ENCODE measurements at regions not wholly inside any gene's neighbourhood (a gene's known extent, or its start where the extent isn't known, plus 50 kb on each side); places are given as distances from the start of the nearest gene placed in this dataset.

DNA sequence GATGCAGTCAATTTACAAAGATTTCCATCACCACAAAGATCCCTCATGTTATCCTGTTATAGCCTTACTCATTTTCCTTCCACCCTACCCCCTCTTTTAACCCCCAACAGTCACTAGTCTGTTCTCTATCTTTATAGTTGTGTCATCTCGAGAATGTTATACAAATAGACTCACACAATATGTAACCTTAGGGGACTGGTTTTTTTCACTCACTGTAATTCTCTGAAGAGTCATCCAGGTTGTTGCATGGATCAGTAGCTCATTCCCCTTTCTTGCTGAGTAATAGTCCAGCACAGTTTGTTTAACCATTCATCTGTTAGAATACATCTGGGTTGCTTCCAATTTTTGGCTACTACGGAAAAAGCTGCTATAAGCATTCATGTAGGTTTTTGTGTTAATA is 121.1 kb upstream of the PDE1C start:
- TF ChIP-seq, protein P1, sequence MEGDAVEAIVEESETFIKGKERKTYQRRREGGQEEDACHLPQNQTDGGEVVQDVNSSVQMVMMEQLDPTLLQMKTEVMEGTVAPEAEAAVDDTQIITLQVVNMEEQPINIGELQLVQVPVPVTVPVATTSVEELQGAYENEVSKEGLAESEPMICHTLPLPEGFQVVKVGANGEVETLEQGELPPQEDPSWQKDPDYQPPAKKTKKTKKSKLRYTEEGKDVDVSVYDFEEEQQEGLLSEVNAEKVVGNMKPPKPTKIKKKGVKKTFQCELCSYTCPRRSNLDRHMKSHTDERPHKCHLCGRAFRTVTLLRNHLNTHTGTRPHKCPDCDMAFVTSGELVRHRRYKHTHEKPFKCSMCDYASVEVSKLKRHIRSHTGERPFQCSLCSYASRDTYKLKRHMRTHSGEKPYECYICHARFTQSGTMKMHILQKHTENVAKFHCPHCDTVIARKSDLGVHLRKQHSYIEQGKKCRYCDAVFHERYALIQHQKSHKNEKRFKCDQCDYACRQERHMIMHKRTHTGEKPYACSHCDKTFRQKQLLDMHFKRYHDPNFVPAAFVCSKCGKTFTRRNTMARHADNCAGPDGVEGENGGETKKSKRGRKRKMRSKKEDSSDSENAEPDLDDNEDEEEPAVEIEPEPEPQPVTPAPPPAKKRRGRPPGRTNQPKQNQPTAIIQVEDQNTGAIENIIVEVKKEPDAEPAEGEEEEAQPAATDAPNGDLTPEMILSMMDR (IDR thresholded peaks at IDR 0.05), result no peak
- TF ChIP-seq ZFX (IDR thresholded peaks at IDR 0.05; ENCODE audit: borderline replicate concordance), result no peak

Measured in 22Rv1 (cell line).